PC-3 (cell line): ENCODE measurements at regions not wholly inside any gene's neighbourhood (a gene's known extent, or its start where the extent isn't known, plus 50 kb on each side); places are given as distances from the start of the nearest gene placed in this dataset.

Experiments
- CTCF ChIP-seq: fragments of 300-600 bp; sonication (generic); conservative IDR thresholded peaks from 2 replicates; pipeline ENCODE4 v1.5.1; 2017; ENCODE audit warnings: antibody characterized with exemption, low read depth, mild to moderate bottlenecking, low read length
- EZH2 ChIP-seq: fragments of 300-600 bp; sonication (generic); IDR thresholded peaks from one replicate; pipeline ENCODE4 v1.6.1; 2017; ENCODE audit warnings: antibody characterized with exemption, mild to moderate bottlenecking, low read length; ENCODE audit not compliant: unreplicated experiment
- EZH2phosphoT487 ChIP-seq: fragments of 300-600 bp; sonication (generic); IDR thresholded peaks from 2 replicates; pipeline ENCODE4 v1.6.1; 2018; ENCODE audit warnings: mild to moderate bottlenecking, antibody characterized with exemption, low read length, borderline replicate concordance

- TF ChIP-seq EZH2 (no peak), CTCF (no peak), EZH2phosphoT487 (no peak)
Observed at GRCh38 chr3:124385996-124386395, 344.3 kb upstream of the UMPS start.
